ENCODE measurements at regions not wholly inside any gene's neighbourhood (a gene's known extent, or its start where the extent isn't known, plus 50 kb on each side); places are given as distances from the start of the nearest gene placed in this dataset.

DNA sequence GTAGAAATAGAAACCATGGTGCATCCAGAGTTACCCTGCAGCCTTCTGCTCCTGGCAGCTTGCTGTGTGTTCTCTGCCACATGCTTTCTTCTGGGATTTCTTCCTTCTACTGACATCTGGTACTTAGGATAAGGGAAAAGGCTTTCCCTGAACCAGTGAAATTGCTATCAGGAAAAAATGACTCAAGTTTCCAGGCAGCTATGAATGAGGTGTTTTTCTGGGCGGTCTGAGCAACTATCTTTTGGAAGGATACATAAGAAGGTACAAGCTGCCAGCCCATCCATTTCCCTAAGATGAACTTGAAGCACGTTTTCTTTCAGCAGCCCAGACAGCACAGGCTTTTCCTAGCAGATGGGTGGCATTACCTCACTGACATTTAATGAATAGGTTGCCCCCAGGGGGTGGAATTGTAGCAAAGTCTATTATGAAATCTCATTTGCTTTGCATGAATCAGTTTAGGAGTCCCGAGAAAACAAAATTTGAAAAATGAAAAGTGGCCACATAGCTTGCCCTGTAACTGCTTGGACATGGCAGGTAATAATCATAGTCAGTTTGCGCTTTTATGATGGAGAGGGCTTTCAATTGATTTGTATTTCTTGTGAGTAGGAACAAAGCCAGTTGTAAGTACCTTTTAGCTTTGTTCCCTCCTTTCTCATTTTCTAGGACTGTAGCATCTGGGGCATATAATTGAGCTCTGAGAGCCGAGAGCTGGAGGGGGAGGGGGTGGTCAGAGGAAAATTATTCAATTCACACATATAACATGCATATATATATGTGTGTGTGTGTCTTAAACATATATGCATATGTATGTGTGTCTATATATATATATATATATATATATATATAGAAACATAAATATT lies 108.5 kb downstream of the C9orf152 start:
- no peak for TF ChIP-seq POLR2A (IDR thresholded peaks at IDR 0.05; ENCODE audit: low read length)
- no peak for TF ChIP-seq GATA1 (IDR thresholded peaks at IDR 0.05; ENCODE audit: low read depth, low read length)
- DNase-seq = no peak

DNA sequence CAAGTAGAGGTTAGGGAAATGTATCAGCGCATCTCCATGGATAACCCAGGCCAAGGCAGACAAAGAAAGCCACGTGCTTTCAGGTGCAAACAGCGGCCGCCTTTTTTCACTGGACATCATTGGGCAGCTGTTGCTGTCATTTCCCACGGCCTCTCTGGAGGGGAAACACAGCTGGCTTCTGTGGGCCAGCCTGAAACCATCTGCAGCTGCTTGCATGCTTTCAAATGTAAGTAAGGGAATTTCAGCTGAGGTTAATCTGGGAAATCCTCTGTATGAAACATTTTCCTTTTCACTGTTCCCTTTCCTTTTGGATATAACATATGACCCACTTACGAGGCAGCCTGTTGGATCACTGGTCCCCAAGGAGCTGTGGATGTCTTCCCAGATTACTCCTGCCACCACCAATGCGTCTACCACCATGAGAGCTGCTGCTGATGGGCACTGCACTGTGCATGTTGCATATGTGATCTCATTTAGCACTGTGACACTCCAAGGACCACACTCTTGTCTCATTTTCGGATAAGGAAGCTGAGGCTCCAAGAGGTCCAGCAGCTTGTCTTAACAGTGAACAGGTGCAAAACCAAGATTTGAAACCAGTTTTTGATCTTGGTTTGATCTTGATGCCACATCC lies 106.3 kb downstream of the C9orf152 start:
- DNase-seq = no peak
- TF ChIP-seq POLR2A (IDR thresholded peaks at IDR 0.05; ENCODE audit: low read length) = no peak
- TF ChIP-seq GATA1 (IDR thresholded peaks at IDR 0.05; ENCODE audit: low read depth, low read length) = no peak

DNA sequence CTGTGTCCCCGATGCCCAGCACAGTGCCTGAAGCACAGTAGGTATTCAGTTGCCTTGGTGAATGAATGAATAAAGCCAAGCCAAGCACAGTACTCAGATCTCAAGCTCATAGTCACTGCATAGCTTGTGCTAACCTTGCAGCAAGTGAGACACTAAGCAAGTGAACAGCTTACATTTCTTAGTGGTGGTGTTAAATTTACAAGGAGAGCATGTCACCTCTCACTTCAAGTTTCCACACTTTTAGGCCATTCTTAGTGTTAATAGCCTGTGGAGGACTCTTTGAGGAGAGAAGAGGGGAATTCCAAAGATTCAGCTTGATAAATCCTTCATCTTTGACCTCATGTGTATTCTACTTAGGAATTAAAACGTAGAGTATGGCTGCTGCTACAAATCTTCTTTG lies 104.7 kb downstream of the C9orf152 start:
- DNase-seq = no peak
- no peak for TF ChIP-seq POLR2A (IDR thresholded peaks at IDR 0.05; ENCODE audit: low read length)
- TF ChIP-seq GATA1 (IDR thresholded peaks at IDR 0.05; ENCODE audit: low read depth, low read length) = no peak

DNA sequence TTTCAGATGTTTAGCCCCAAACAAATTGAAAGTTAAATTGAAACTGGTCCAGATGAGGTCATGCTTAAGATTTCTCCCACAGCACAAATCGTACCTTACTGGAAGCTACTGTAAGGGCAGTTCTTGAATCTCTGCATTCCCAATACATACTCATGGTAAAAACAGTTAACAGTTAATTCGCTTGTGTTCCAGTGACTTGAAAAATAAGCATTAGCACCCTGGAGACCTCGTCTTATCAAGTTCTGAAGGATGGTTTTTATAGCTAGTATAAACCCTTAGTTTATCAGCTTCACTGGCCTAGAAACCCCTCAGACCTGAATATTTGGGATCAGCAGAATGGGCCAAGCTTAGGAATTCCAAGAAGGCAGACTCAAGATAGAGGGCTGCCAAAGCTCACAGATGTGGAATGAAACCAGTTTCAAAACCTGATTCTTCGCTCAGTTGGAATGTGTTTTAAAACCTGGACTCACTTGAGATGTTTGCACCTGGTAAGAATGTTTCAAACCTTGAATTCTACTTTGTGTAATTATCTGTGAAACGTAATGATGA lies 103.6 kb downstream of the C9orf152 start:
- no peak for TF ChIP-seq GATA1 (IDR thresholded peaks at IDR 0.05; ENCODE audit: low read depth, low read length)
- no peak for TF ChIP-seq POLR2A (IDR thresholded peaks at IDR 0.05; ENCODE audit: low read length)
- DNase-seq = no peak

DNA sequence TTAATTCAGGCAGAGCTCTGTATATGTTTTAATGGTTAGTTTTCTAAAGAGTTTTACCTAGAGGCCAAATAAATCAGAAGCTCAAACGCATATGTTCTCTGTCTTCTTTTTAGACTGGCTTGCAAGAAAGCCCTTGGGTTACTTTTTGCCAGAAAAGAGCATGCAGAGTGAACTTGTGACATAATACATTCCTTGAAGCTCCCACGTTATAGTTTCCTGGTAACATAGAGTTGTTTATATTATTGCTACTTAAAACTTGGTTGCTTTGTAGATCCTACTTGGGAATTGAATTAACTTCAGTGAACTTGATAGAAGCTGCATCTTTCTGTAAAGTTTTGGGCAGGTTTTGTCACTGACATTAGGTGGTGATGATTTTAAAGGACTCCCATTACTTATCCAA lies 102.9 kb downstream of the C9orf152 start:
- no peak for DNase-seq
- TF ChIP-seq GATA1 (IDR thresholded peaks at IDR 0.05; ENCODE audit: low read depth, low read length) (no peak), POLR2A (IDR thresholded peaks at IDR 0.05; ENCODE audit: low read length) (no peak)

DNA sequence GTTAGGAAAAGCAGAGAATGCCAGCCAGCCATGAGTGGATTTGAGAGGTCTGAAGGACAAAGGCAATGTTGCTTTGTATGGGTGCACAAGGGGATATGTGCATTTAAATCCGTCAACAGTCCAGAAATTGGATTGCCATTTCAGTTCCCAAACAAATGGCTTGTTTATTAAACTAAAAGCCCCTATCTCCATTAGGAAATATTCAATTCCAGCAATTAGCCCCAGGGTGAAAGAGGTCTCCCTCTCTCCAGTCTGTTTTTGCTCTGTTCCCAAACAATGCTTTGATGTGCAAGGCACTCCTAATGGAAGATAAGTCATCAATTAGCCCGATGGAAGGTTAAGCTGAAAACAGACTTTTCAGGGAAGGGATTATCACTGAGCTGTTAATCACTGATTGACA lies 101.3 kb downstream of the C9orf152 start:
- TF ChIP-seq GATA1 (IDR thresholded peaks at IDR 0.05; ENCODE audit: low read depth, low read length) (no peak), POLR2A (IDR thresholded peaks at IDR 0.05; ENCODE audit: low read length) (no peak)

DNA sequence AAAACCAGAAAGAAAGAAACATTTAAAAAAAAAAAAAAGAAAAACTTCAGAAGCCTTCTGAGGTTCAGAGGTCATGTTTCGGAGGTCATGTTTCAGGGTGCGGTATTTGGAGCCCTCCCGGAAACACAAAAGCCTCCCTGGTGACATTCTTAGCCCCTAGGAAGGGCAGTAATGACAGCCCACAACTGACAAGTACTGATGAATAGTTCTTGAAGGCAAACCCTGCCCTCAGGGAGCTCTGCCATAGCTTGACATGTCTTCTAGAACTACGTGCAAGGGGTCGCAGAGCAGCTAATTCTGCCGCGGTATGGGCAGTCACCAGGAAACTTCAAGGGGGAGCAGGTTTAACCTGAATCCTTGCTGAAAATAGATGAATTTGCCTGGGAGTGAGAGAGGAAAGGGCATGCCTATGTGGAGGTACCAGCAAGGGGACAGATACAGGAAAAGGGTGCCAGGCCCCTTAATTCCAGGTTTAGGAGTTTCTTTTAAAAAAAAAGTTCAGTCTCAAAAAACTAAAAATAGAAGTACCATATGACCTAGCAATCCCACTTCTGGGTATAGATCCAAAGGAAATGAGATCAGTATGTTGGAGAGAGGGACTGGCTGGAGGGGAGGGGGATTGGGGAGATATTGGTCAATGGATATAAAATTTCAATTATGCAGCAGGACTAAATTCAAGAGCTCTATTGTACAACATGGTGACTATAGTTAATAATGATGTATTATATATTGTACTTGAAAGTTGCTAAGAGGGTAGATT lies 98.4 kb downstream of the C9orf152 start:
- DNase-seq = no peak
- TF ChIP-seq GATA1 (IDR thresholded peaks at IDR 0.05; ENCODE audit: low read depth, low read length) (no peak), POLR2A (IDR thresholded peaks at IDR 0.05; ENCODE audit: low read length) (no peak)

More for the DNA sequence above, 101.3 kb downstream of the C9orf152 start:
- no peak for DNase-seq

DNA sequence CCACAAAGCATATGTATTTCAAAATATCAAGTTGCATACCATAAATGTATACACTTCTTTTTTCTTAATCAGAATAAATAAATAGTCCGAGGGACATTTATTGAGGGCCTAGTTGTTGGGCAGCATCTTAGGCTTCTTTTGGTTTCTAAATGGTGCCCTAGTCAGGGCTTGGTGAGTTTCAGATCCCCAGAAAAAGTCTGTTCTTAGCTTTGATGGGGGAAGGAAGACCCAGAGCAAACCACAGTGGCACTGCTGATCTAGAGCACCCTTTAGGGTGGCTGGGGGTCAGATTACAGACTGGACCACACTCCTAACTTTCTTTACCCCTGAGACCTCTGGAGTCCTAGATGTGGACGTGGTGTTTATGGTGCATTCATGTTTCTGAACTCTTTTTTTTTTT lies 97.8 kb downstream of the C9orf152 start:
- DNase-seq = no peak
- TF ChIP-seq POLR2A (IDR thresholded peaks at IDR 0.05; ENCODE audit: low read length) (no peak), GATA1 (IDR thresholded peaks at IDR 0.05; ENCODE audit: low read depth, low read length) (no peak)

DNA sequence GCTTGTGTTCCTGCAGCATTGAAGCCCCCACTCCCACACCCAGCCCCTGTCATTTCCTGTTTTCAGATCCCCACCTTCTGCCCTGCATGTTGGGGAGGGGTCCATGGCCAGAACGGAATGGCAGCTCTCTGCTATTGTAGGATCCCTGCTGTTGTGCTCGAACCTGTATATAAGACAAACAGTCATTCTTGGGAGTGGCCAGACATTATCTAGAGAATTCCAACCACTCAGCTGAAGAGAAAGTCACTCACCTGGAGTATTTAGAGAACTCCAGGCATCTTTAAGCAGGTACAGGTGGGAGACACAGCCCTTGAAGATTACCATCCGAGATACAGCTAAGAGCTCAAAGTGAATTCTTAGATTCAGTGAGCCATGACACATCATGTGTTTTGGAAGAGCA lies 96.1 kb downstream of the C9orf152 start:
- TF ChIP-seq POLR2A (IDR thresholded peaks at IDR 0.05; ENCODE audit: low read length) (no peak), GATA1 (IDR thresholded peaks at IDR 0.05; ENCODE audit: low read depth, low read length) (no peak)
- no peak for DNase-seq

DNA sequence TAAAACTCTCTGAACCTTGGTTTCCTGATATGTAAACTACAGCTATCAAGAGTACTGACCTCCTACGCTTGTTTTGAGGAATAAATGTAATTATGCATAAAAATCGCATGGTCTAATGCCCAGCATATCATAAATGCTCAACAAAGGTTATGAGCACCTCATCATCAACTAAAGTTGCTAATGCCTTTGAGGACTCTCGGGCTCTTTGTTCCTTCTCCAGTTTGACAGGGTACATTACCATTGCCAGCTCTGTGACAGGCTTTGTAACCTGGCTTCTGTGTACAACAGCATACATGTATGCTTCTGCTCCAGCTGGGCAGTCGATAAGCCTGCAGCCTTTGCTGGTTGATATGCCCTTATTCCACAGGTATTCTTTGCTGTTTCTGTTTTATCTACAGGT lies 95.2 kb downstream of the C9orf152 start:
- TF ChIP-seq POLR2A (IDR thresholded peaks at IDR 0.05; ENCODE audit: low read length) (no peak), GATA1 (IDR thresholded peaks at IDR 0.05; ENCODE audit: low read depth, low read length) (no peak)
- no peak for DNase-seq

DNA sequence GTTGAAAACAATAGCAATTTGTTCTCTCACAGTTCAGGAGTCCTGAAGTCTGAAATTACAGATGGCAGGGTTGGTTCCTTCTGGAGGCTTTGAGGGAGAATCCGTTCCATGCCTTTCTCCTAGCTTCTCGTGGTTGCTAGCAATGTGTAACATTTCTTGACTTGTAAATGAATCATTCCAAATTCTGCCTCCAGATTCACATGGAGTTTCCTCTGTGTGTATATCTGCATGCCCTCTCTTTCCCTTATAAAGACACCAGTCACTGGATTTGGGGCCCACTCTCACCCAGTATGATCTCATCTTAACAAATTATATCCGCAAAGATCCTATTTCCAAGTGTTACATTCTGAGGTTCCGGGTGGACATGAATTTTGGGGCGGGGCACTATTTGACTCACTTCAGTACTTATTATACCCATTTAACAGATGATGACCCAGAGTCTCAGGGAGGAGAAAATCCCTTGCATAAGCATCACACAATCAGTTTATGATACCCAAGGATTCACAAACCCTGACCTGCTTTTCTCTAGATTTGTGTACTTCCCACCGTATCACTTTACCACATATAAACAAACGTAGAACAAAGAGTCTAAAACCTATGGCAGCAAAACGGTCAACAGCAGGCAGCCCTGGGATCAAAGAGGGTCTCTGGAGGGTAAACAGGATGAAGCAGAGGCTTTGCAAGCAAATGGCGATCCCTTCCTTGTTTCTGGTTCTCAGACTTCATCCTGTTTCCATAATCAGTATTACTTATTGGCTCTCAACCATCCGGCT lies 93.7 kb downstream of the C9orf152 start:
- DNase-seq = no peak
- TF ChIP-seq GATA1 (IDR thresholded peaks at IDR 0.05; ENCODE audit: low read depth, low read length) = no peak
- no peak for TF ChIP-seq POLR2A (IDR thresholded peaks at IDR 0.05; ENCODE audit: low read length)

DNA sequence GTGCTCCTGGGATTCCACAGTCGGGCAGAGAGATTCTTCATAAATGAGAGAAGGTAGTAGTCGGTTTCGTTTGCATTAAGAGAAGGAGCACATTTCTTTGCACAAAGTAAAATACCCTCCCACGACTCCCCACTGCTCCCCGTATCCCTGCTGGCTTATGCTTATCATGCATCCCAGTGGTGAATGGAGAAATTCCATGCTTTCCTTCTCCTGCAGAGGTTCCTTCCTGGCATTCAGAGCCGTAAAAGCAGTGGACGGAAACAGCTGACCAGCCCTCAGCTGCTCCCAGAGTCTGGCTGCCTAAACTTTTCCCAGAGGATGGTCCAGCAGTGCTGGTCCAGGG lies 93.1 kb downstream of the C9orf152 start:
- no peak for TF ChIP-seq GATA1 (IDR thresholded peaks at IDR 0.05; ENCODE audit: low read depth, low read length)
- TF ChIP-seq POLR2A (IDR thresholded peaks at IDR 0.05; ENCODE audit: low read length) = no peak
- DNase-seq = no peak

DNA sequence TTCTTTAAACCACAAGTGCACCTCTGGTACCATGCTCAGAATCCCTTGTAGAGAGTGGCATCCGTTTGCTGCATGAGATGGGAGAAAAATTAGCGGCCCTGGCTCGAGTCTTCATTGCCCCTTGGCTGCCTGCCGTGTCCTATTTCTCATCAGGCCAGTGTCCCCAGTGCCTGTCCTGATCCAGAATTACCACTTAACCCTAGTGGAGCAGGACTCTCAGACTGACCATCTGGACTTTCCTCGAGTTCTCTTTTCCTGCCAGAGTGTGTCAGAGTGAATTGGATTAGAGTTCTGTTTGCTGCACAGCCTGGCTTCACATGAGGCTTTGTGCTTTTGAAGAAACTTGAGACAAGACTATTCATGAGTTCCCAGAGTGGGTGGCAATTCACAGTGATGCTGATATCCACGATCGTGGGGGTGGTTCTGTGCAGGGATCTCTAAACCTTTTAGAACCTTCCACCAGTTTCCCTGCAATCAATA lies 92.6 kb downstream of the C9orf152 start:
- DNase-seq = no peak

More for the DNA sequence above, 92.6 kb downstream of the C9orf152 start:
- no peak for TF ChIP-seq GATA1 (IDR thresholded peaks at IDR 0.05; ENCODE audit: low read depth, low read length)
- no peak for TF ChIP-seq POLR2A (IDR thresholded peaks at IDR 0.05; ENCODE audit: low read length)
